Thyroid gland (tissue), 4 donors: ENCODE measurements at regions not wholly inside any gene's neighbourhood (a gene's known extent, or its start where the extent isn't known, plus 50 kb on each side); places are given as distances from the start of the nearest gene placed in this dataset.

Source experiments
- DNase-seq, 2 donors: peaks; one replicate each; pipeline ENCODE4 v3.0.0-alpha.2; 2019
- H3K27ac ChIP-seq, 3 donors: fragments of 200-600 bp; sonication (generic); 1 replicate in 2 of 3; 2 replicates in 1 of 3; pipeline ENCODE4 v1.5.1; 2016 to 2019; ENCODE audit warnings: mild to moderate bottlenecking in 1 of 3, moderate library complexity in 1 of 3
- H3K27me3 ChIP-seq: fragments of 200-600 bp; sonication (generic); one replicate; pipeline ENCODE4 v1.5.1; 2019
- H3K36me3 ChIP-seq, 2 donors: fragments of 200-600 bp; sonication (generic); one replicate each; pipeline ENCODE4 v1.5.1; 2016 to 2019
- H3K4me1 ChIP-seq, 2 donors: fragments of 200-600 bp; sonication (generic); one replicate each; pipeline ENCODE4 v1.5.1; 2017 to 2019
- H3K4me3 ChIP-seq, 3 donors: fragments of 200-600 bp; sonication (generic); replicated peaks in 1 of 3; 1 replicate in 2 of 3; 2 replicates in 1 of 3; pipeline ENCODE4 v1.5.1; 2016; ENCODE audit warnings: mild to moderate bottlenecking in 1 of 3
- H3K9me3 ChIP-seq: fragments of 200-600 bp; sonication (generic); one replicate; pipeline ENCODE4 v1.5.1; 2017
- POLR2A ChIP-seq, 2 donors: fragments of 450-650 bp; IDR thresholded peaks; one replicate each; pipeline ENCODE4 v1.6.1; 2017; ENCODE audit warnings: antibody characterized with exemption in 2 of 2, mild to moderate bottlenecking in 2 of 2, moderate library complexity in 1 of 2
- WGBS, 2 donors: methylation state at CpG; one replicate each; pipeline ENCODE4 v1.1.5; 2017; 5-methylcytosine and 5-hydroxymethylcytosine counted together
- intact Hi-C: fragments of 100-400 bp; cut with DNase I; formaldehyde crosslinking; loops from one replicate; pipeline ENCODE4 v1.15.1; 2023
- TF ChIP-seq, protein P1 (sequence below), 6 experiments: fragments of 200-600 bp in 3 of 6; fragments of 450-650 bp in 3 of 6; sonication (generic) in 3 of 6; IDR thresholded peaks; one replicate each; pipeline ENCODE4 v1.5.1; 2016 to 2019; ENCODE audit warnings: antibody characterized with exemption in 6 of 6, mild to moderate bottlenecking in 2 of 6, inconsistent platforms in 1 of 6, moderate library complexity in 1 of 6

- no peak for TF ChIP-seq POLR2A (IDR thresholded peaks at IDR 0.05)
- TF ChIP-seq, protein P1, sequence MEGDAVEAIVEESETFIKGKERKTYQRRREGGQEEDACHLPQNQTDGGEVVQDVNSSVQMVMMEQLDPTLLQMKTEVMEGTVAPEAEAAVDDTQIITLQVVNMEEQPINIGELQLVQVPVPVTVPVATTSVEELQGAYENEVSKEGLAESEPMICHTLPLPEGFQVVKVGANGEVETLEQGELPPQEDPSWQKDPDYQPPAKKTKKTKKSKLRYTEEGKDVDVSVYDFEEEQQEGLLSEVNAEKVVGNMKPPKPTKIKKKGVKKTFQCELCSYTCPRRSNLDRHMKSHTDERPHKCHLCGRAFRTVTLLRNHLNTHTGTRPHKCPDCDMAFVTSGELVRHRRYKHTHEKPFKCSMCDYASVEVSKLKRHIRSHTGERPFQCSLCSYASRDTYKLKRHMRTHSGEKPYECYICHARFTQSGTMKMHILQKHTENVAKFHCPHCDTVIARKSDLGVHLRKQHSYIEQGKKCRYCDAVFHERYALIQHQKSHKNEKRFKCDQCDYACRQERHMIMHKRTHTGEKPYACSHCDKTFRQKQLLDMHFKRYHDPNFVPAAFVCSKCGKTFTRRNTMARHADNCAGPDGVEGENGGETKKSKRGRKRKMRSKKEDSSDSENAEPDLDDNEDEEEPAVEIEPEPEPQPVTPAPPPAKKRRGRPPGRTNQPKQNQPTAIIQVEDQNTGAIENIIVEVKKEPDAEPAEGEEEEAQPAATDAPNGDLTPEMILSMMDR (IDR thresholded peaks at IDR 0.05) = no peak
- 86 to 90% methylated on average over 4 of the region's 4 CpGs for WGBS, 2 donors
- Histone ChIP-seq H3K36me3 (no peaks in the 10 kb centered on the region), H3K9me3 (no peaks in the 10 kb centered on the region), H3K27ac (no peak overlapping the region), H3K4me3 (no peak overlapping the region), H3K4me1 (no peaks in the 10 kb centered on the region), H3K27me3 (no peaks in the 10 kb centered on the region)
- DNase-seq = no peak
- intact Hi-C loops = no loop called here
These were observed 103.6 kb upstream of the TEX13D start for GRCh38 chrX:124228849-124229248.

GRCh38 chrX:124229374-124229773, 103.1 kb upstream of the TEX13D start:
- Histone ChIP-seq H3K9me3 (no peaks in the 10 kb centered on the region), H3K36me3 (no peaks in the 10 kb centered on the region), H3K27me3 (no peaks in the 10 kb centered on the region), H3K4me3 (no peak overlapping the region), H3K27ac (no peak overlapping the region), H3K4me1 (no peaks in the 10 kb centered on the region)
- intact Hi-C loops = no loop called here
- DNase-seq = no peak
- TF ChIP-seq, protein P1 (IDR thresholded peaks at IDR 0.05) = no peak
- WGBS, 2 donors = 73 to 76% methylated on average over 4 of the region's 4 CpGs

DNA sequence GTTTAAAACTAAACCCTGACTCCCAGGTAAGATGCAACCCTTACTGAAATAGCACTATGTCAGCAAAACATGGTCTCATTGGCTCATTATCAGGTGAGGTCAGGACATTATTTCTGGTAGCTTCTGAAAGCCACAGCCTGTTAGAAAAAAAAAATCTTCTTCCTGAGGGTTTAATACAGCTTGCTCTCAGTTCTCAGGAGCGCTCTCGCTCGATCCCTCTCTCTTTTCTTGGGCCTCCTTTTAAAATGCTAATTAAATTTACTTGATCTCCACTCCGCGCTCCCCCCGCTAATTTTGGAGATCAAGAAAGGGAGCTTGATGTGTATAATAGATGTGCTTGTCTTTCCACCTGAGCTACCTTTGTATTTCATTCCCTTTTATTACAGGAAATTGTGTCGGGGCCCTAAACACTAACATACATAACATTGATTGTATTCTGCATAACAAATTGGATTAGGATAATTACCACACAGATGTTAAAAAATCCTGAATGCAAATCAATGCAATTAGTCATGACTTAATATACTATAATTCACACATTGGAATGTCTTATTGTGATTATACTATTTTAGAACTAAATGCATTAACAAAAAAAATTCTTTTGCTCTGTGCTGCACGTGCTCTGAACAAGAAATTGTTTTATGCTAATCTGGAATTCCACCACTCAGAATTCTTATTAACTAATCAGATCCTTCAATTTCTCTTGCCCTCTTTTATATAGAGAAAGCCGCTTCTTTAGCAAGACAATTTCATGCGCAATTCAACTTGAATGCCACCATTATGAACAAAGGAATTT, 101.6 kb upstream of the TEX13D start:
- intact Hi-C loops = no loop called here

DNA sequence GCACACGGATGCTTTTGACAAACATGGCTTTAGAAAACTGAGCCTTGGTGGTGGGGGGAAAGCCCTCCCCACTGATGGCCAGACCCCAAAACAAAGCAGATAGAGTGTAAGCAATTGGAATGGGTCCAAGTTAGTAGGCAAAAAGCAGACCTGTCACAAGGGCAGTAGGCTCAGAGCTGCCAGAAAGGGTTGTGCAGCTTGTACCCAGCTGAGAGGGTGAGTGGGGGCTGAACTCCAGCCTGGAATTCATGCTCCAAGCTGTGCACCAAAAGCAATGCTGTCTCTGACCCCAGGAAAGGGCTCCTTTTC, 101.1 kb upstream of the TEX13D start:
- Histone ChIP-seq H3K36me3 (no peaks in the 10 kb centered on the region), H3K9me3 (no peaks in the 10 kb centered on the region), H3K4me3 (no peak overlapping the region), H3K27ac (no peak overlapping the region), H3K27me3 (no peaks in the 10 kb centered on the region), H3K4me1 (no peaks in the 10 kb centered on the region)
- no peak for DNase-seq
- intact Hi-C loops = no loop called here
- TF ChIP-seq POLR2A (IDR thresholded peaks at IDR 0.05) = no peak
- TF ChIP-seq, protein P1 (IDR thresholded peaks at IDR 0.05) = no peak
- WGBS, 2 donors = 67 to 78% methylated on average over 1 of the region's 1 CpG

More for the DNA sequence above, 101.6 kb upstream of the TEX13D start:
- Histone ChIP-seq H3K27me3 (no peaks in the 10 kb centered on the region), H3K27ac (no peak overlapping the region), H3K36me3 (no peaks in the 10 kb centered on the region), H3K9me3 (no peaks in the 10 kb centered on the region), H3K4me3 (no peak overlapping the region), H3K4me1 (no peaks in the 10 kb centered on the region)
- TF ChIP-seq, protein P1 (IDR thresholded peaks at IDR 0.05) = no peak
- TF ChIP-seq POLR2A (IDR thresholded peaks at IDR 0.05) = no peak
- no peak for DNase-seq
- WGBS, 2 donors = 82 to 87% methylated on average over 10 of the region's 10 CpGs

DNA sequence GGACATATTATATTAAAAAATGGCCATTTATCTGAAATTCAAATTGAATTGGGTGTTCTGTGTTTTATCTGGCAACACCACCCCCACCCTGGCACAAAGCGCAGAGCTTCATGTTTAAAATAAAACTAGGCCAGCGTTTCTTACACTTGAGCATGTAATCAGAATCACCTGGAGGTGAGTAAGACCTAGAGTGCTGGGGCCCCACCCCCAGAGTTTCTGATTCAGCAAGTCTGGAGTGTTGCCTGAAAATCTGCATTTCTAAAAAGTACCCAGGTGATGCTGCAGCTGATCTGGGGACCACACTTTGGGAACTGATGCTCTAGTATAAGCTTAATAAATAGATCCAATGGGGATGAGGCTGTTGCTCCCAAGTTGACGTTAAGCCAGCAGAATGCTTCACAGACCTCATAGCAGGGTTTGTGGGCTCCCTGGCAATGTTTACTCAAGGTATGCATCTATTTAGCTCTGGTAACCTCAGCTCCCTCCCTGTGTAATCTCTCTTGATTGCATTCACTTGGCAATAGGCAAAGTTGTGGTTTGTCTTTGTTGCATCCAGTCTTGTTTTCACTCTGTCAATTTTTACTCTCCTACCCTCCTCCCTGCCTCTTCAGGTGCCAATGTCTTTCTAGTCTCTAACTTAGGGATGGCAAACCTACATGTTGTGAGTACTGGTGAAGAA, 99.8 kb upstream of the TEX13D start:
- Histone ChIP-seq H3K36me3 (no peaks in the 10 kb centered on the region), H3K27ac (no peak overlapping the region), H3K9me3 (no peaks in the 10 kb centered on the region), H3K4me1 (no peaks in the 10 kb centered on the region), H3K4me3 (no peak overlapping the region), H3K27me3 (no peaks in the 10 kb centered on the region)
- intact Hi-C loops = no loop called here
- DNase-seq = no peak
- WGBS, 2 donors = 48 to 69% methylated on average over 2 to 3 of the region's 3 CpGs
- TF ChIP-seq, protein P1 (IDR thresholded peaks at IDR 0.05) = no peak
